HG03565 (cell line): ENCODE measurements at regions not wholly inside any gene's neighbourhood (a gene's known extent, or its start where the extent isn't known, plus 50 kb on each side); places are given as distances from the start of the nearest gene placed in this dataset.

Source experiments
- ATAC-seq: cut with Tn5 transposase; IDR thresholded peaks from one replicate; pipeline ENCODE4 v1.9.1; 2021; ENCODE audit warnings: mild to moderate bottlenecking, moderate library complexity; ENCODE audit not compliant: unreplicated experiment

DNA sequence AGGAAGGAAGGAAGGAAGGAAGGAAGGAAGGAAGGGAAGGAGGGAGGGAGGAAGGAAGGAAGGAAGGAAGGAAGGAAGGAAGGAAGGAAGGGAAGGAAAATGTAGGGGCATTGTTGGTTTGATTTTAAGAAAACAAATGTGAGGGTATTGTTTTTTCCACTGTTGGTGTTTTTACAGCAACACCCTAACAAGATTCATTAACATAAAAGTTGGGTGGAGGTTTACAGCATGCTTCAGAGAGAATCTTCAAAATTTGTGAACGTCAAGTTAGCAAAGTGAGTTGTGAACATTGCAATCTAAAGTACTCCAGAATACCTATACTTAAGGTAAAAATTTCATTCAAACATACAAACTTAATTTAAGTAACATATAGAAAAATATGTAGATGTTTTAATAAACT is 200.2 kb upstream of the ID4 start:
- no peak for ATAC-seq

- ATAC-seq: no peak
Measured at GRCh38 chr6:19638931-19639330, 198.2 kb upstream of the ID4 start.

DNA sequence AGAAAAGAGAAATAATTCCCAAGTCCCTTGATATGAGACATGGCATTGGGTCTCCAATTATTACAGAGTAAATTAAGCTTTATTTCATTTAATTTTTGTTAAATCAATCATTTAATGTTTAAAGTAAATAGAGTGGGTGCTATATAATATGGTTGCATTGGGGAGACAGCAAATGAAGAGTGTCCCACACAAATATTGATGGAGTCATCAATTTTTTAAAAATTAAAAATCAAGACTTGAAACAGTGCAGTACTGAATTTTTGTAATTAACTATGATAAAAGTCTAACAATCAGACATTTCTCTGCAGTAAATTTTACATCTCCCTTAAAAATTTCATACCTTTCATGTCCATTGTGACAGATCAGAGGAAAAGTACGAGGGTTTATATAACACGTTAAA is 193.9 kb upstream of the ID4 start:
- no peak for ATAC-seq

- ATAC-seq: no peak
Measured at GRCh38 chr6:19643713-19644112, 193.5 kb upstream of the ID4 start.

DNA sequence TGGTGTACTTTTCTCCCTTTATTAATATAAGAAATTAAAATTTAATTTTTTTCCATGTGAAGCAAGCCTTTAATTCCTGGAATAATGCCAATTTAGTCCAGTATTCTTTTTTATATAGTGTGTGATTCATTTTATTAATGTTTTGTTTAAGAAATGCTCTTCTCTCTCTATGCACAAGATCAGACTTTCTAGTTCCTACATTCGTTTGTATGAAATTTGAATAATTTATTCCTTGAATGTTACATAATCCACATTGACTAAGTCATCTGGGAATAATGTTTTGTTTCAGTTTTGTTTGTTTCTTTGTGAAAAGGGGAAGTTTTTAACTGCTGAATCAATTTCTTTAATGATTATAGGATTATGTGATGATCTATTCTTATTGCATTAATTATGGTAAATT is 181.4 kb upstream of the ID4 start:
- ATAC-seq: no peak

DNA sequence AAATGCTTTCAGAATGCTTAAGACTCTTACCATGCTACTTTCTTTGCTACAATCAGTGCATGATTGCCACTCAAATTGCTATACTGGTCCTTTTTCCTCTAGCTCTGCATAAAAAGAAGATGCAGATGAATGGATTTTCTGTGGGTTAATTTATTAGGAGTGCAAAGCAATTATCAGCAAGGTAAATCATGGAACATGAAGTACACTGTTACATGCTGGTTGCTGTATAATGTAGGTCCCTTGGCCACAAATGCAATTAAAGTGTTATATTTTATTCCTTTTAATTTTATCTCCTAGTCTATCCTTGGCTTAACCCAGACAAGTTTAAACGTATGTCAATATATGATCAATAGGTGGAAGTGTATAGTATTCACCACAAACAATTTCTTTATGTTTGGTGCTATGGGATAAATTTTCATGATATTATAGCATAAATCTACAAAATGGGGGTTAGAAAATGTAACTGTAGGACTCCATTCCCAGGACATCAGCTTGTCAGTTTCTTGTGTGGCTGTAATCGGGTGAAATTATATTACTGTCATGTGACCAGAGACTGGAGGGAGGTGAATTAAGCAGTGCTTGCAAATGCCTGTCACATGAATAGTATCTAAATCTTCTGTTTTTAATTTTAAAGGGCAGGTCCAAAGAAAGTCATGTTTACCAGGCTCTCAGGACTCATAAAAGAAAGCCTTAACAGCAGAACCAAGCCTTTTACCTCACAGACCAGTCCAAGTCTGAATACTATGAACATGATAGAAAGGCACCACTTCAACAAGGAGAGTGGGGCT is 176.9 kb upstream of the ID4 start:
- ATAC-seq: no peak

- ATAC-seq: no peak
Measured at GRCh38 chr6:19662911-19663310, 174.3 kb upstream of the ID4 start.

DNA sequence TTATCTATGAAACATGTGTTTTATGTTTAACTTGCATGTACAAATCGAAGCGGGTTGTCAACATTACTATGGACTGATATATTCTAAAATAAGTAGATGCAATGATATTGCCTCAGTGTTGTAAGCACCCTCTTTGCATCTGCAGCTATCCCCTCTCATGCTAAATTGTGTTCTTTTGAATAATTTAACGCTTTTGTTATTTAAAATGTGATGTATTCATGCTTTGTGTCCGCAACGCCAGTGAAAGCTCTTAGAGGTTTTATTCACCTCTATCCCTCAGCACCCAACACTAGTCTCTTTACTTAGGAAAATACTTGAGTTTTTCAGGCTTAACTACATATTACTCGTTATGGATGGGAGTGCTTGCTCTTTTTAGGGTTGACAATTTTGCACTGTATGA is 173.7 kb upstream of the ID4 start:
- ATAC-seq: no peak

GRCh38 chr6:19664050-19664449 is 173.1 kb upstream of the ID4 start:
- no peak for ATAC-seq

DNA sequence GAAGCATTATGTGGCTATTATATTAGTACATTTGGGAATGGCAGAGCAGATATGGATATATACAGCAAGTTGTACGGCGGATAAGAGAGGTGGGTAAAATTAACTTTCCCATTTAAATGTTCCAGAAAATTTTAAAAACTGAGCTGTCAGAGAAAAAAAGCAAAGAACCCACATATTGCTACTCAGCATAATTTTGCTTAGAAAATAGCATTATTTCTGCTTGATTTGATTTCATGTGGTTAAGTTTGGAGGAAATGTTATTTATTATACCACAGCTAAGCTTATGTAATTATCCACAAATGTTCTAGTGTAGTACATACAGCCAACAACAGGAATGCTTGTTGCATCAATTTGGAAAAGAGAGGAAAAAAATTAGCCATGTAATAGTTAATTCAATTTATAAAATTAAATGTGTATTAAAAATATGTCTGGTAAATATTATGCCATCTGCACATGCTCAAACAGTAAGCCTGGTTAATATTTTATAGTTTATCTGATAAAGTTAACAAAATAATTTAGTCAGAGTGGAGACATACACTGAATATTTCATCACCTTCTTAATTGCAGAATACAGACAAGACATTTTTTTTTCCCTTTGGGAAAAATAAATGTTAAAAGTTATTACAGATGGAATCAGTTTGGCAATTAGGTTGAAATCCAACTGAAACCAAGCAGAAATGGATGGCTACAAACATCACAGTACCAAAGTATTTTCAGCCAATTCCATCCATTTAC is 172.1 kb upstream of the ID4 start:
- ATAC-seq: no peak

- ATAC-seq: no peak
Measured at GRCh38 chr6:19665613-19665909, 171.6 kb upstream of the ID4 start.

DNA sequence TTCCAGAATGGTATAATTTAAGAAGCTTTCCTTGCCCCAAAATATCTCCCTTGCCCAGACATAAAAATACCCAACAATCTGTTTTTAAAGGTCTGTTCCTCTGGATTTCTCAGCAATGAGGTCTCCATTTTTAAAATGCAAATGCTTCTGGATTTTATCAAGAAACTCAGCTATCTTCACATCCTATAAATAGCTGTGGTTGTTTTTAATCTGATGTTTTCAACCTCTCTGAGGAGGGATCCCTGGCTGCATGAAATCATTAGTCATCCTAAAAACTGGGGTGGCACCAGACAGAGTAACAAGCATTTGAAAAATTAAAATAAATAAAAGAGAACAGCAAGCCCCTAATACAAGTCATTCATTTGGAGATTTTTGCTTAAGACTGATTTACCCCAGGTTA is 168.5 kb upstream of the ID4 start:
- no peak for ATAC-seq

- ATAC-seq: no peak
Measured at GRCh38 chr6:19669206-19669605, 168.0 kb upstream of the ID4 start.

- no peak for ATAC-seq
Measured at GRCh38 chr6:19682859-19683258, 154.3 kb upstream of the ID4 start.

GRCh38 chr6:19690325-19691075 is 146.7 kb upstream of the ID4 start:
- ATAC-seq: no peak

- no peak for ATAC-seq
Measured at GRCh38 chr6:19691465-19692167, 145.6 kb upstream of the ID4 start.

DNA sequence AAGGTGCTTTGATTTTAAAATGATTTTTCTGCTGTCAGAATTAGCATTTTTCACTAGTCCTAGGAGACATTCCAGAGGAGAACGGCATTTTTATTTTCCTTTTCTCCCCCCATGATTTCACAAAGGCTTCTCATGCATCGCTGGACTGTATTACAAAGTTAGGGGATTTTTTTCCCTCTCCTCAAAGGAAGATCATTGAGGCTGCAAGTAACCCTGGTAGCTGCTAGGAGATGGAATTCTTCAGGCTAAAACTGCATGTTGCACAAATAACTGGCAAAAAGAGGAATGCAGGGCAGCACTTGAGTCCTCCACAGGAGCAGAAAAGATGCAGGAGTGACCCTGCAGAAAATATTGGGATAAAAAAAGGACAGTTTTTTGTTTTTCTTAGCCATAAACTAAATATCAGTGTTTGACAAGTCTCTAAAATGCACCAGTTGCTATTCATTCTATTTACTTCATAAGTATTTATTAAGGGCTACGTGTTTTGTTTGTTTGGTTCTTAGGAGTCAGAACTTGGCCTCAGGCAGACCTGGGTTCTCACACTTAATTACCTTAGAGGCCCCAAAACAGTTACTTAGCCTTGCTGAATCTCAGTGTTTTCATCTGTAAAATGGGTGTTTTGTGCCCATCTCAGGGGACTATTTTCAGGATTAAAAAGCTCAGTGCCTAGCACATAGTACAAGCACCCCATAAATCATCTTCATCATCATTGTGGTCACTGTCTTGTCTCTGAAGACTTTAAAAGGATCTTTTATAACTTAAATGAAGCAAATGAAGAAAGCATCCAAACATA is 144.5 kb upstream of the ID4 start:
- no peak for ATAC-seq

DNA sequence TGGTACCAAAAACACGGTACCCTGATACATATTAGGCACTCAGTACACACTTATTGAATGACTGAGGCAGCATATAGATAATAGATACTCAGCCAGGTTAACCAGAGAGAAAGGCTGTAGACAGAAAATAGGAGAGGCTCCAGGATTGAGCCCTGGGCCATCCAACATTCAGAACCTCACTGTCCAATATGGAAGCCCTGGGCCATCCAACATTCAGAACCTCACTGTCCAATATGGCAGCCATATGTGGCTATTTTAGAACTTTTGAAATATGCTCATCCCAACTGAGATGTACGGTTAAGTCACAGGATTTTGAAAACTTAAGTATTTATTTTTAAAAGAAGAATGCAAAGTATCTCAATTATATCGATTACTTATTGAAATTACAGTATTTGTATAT is 142.5 kb upstream of the ID4 start:
- ATAC-seq: no peak

DNA sequence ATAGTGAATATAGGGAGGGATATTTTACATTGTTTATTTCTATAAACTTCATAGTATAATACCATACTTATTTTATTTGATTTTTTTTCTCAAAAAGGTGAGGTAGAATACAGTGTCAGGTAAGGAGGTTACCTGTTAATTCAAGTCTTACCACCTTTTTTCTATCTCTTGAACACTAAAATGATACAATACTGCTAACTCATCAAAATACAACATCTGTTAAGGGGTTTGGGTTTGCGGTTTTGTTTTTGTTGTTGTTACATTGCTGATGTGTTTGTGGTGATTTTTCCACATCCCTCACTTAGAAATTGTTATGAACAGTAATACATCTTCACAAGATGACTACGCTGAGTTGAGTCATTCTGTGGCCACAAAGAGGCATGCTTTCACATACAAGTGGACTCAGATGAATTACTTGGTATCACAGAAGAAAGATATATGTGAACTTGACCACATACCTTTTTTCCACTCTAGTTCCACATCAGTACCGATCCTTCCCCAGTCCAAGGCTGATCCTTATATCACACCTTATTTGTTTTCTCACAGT is 139.4 kb upstream of the ID4 start:
- no peak for ATAC-seq

DNA sequence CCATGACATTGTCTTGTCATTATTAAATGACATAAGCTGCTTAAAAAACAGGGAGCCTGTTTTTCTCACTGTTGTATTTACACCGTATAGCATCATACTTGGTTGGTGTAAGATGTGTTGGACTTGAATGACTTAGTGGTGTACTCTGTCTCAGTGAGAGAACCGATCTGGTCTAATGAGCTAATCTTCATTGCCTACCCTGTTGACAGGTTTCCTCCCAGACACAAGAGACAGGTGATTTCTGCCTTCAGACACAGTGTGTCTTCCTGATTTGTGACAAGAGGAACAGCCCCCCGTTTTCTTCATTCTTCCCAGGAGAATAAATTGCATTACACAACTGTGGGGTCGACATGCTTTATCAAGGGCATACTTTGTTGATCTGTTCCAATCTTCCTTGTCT is 137.2 kb upstream of the ID4 start:
- no peak for ATAC-seq
